Epithelial cell of proximal tubule (primary cell): ENCODE measurements at regions not wholly inside any gene's neighbourhood (a gene's known extent, or its start where the extent isn't known, plus 50 kb on each side); places are given as distances from the start of the nearest gene placed in this dataset.

ENCODE experiments used
- DNase-seq: peaks from one replicate; pipeline ENCODE4 v3.0.0-alpha.2; 2011; ENCODE audit warnings: low read depth
- H3K4me3 ChIP-seq: 2 replicates; pipeline ENCODE4 v1.5.1; 2011; ENCODE audit warnings: low read depth, mild to moderate bottlenecking, low read length
- TF ChIP-seq, protein P1 (sequence below): conservative IDR thresholded peaks from 2 replicates; pipeline ENCODE4 v1.5.1; 2012; ENCODE audit warnings: low read depth, mild to moderate bottlenecking, low read length

DNA sequence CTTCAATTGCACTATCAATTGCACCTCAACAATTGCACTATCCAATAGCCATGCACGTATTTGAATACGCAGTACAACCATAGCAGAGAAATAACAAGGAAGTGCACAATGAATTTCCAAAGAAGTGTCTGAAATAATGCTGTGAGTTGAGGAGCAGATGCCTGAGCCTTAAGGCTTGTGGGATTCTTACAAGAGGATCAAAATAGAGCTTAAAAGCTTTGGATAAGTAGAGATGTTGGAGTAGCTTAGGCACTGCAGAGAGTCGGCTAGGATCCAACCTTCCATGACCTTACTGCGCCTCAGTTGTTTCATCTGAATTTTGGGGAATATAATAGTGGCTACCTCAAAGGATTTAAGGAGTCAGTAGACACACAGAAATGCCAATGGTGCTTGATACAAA is 196.1 kb upstream of the FLRT2 start:
- TF ChIP-seq, protein P1, sequence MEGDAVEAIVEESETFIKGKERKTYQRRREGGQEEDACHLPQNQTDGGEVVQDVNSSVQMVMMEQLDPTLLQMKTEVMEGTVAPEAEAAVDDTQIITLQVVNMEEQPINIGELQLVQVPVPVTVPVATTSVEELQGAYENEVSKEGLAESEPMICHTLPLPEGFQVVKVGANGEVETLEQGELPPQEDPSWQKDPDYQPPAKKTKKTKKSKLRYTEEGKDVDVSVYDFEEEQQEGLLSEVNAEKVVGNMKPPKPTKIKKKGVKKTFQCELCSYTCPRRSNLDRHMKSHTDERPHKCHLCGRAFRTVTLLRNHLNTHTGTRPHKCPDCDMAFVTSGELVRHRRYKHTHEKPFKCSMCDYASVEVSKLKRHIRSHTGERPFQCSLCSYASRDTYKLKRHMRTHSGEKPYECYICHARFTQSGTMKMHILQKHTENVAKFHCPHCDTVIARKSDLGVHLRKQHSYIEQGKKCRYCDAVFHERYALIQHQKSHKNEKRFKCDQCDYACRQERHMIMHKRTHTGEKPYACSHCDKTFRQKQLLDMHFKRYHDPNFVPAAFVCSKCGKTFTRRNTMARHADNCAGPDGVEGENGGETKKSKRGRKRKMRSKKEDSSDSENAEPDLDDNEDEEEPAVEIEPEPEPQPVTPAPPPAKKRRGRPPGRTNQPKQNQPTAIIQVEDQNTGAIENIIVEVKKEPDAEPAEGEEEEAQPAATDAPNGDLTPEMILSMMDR = no peak
- no peak for DNase-seq
- no peak overlapping the region for H3K4me3 ChIP-seq

DNA sequence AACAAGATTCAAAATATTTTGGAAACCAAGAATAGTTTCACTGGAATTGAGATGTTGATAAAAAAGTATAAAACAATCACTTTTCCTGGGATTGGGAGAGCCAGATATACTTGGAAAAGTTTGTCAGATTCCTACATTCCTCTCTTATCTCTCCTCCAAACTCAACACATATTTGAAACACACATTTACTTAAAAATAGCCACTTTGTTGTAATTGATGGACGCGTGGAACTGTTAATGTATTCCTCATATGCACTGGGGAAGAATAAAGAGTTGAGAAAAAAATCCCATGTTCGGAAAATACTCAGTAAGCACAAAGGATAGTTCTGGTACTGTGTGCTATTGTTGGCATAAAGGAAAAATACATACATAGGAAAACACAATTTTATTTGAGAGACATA is 195.6 kb upstream of the FLRT2 start:
- no peak for DNase-seq
- TF ChIP-seq, protein P1 = no peak

DNA sequence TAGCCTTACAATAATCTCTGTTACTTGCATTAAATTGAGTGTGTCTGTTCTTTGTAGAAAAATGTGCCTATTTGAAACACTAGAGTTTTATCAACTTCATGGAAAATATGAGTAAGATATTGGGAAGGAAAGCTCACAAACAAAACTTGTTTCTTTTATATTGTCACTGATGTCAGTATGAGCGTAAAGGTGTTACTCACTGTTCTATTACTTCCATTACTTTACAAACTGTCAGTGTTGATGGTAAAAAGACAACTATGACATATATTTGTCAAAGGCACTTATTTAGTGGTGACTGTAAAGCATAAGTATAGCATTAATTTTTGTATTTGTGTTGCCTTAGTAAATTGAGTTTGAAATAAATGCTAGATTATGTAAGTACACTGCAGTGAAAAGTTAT is 193.7 kb upstream of the FLRT2 start:
- H3K4me3 ChIP-seq = no peak overlapping the region
- TF ChIP-seq, protein P1 = no peak
- DNase-seq = no peak

More for the DNA sequence above, 195.6 kb upstream of the FLRT2 start:
- H3K4me3 ChIP-seq = no peak overlapping the region

DNA sequence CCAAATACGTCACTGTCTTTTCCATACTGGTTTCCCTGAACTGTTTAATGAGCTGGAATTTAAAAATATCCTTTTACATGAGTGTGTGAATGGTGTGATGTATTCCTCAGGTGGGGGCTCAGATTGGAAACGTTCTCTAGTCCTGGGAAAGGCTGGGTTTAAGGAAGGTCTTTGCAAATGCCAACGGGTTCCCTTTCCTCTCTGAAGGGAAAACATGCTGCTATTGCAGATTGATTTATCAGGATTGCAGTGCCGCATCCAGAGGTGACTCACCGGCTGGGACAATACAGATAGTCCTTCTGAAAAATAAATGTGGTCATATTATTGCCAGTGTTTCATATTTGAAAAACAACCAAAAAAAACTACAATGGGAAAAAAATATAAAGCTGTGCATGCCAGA is 193.1 kb upstream of the FLRT2 start:
- no peak for DNase-seq
- no peak overlapping the region for H3K4me3 ChIP-seq
- TF ChIP-seq, protein P1 = no peak

DNA sequence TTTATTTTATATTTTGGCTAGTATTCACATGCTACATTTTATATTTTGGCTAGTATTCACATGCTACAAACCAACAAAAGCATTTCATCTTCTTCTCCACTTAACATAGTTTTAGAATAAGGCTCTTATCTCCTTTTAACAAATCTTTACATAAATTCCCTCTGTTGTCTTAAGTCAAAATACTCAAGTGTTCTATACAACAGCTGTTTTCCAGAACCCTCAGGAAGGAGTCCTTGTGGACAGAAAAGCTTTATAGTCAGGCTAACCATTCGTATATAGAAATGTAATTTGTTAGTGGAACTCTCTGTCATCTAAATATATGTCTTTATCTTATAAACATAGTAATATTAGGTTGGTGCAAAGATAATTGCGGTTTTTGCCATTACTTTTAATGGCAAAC is 191.0 kb upstream of the FLRT2 start:
- H3K4me3 ChIP-seq = no peak overlapping the region
- DNase-seq = no peak
- TF ChIP-seq, protein P1 = no peak

DNA sequence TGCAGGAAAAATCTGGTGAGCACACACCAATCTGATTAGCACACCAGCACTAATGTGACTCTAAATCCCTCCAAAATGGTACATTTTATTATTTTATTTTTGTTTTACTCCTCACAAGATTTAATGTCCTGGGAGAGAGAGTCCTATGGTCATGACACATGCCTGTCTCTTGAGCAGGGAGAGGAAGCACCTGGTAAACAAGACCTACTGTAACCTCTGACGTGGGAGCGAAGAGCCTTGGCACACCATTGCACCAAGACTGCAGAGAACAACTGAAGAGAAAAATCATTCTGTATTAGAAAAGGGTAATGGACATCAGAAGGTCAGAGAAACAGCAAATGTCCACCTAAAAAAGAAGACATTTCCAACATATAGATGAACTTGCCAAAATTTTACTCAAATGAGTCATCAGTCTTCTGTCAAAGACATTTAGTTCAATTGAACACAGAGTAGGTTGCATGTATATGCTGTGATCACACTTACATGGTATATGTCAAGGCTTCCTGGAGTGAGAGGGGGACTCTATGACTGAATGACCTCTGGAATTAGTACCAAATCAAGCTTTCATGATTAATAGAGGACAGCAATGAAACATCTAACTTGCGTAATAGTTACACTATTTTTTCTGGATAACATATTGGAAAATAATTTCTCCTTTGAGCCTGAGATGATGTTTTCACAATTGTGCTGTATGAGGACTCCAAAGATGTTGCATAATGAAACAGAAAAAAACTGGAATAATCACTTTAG is 186.9 kb upstream of the FLRT2 start:
- no peak overlapping the region for H3K4me3 ChIP-seq
- DNase-seq = no peak
- TF ChIP-seq, protein P1 = no peak

DNA sequence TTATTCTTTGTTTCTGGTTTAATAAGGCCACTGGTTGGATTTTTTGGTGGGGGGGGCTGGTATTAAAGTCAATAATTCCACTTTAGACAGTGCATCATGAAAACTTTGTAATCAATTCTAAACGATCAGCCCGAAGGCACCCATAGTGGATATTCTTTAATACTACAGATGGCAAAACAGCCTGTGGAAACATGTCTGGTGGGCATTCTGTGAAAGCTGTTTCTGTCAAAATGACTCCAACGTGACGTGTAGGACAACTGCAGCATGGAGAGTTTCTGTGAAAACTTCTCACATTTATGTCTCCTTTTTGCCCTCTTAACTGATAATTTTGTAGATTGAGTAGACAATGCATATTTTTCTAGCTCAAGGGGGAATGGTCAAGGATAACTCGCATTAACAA is 185.8 kb upstream of the FLRT2 start:
- no peak for DNase-seq
- H3K4me3 ChIP-seq = no peak overlapping the region
- TF ChIP-seq, protein P1 = no peak
